ENCODE measurements at regions not wholly inside any gene's neighbourhood (a gene's known extent, or its start where the extent isn't known, plus 50 kb on each side); places are given as distances from the start of the nearest gene placed in this dataset.

GRCh38 chr1:172820475-172821158 is 161.7 kb downstream of the FASLG start:
- TF ChIP-seq CTCF (IDR thresholded peaks at IDR 0.05; ENCODE audit: poor library complexity, severe bottlenecking): no peak
- no peak for TF ChIP-seq EP300 (conservative IDR thresholded peaks at IDR 0.05; ENCODE audit: poor library complexity, severe bottlenecking)
- TF ChIP-seq EZH2 (IDR thresholded peaks at IDR 0.05; ENCODE audit: borderline replicate concordance, insufficient read depth, low read length, poor library complexity, severe bottlenecking): no peak

All from neural cell (in vitro differentiated cells).